D721Med (cell line): ENCODE measurements at regions not wholly inside any gene's neighbourhood (a gene's known extent, or its start where the extent isn't known, plus 50 kb on each side); places are given as distances from the start of the nearest gene placed in this dataset.

Source experiments
- DNase-seq: peaks from one replicate; pipeline ENCODE4 v3.0.0; 2011; ENCODE audit warnings: low spot score; ENCODE audit not compliant: insufficient read length
- FAIRE-seq: peaks from 2 replicates; lab custom pipeline; 2011; peaks lifted over from hg19 to GRCh38; lab: Jason Lieb, UNC
- TF ChIP-seq, protein P1 (sequence below): IDR thresholded peaks from 2 replicates; pipeline ENCODE4 v1.5.1; 2012; ENCODE audit warnings: mild to moderate bottlenecking, control low read depth; ENCODE audit not compliant: insufficient read depth; ENCODE audit errors: missing control alignments

DNA sequence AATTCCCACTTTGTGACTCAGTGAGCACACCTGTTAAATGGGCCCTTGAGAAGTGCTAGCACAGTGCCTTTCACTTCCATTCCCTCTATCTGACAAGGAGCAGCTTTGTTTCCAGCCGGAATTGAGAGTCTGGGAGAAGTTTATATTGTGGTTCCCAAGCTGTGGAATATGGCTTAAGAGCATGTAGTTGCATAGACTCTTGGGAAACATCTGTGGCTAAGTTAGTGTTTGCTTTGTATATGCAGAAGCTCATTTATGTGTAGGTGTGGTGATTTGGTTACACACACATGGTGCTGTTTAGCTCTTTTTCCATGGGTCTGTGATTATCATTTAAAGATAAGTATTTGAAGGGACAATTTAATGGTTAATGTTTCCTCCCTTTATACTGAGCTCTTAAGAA, 110.5 kb upstream of the HMHB1 start:
- TF ChIP-seq, protein P1, sequence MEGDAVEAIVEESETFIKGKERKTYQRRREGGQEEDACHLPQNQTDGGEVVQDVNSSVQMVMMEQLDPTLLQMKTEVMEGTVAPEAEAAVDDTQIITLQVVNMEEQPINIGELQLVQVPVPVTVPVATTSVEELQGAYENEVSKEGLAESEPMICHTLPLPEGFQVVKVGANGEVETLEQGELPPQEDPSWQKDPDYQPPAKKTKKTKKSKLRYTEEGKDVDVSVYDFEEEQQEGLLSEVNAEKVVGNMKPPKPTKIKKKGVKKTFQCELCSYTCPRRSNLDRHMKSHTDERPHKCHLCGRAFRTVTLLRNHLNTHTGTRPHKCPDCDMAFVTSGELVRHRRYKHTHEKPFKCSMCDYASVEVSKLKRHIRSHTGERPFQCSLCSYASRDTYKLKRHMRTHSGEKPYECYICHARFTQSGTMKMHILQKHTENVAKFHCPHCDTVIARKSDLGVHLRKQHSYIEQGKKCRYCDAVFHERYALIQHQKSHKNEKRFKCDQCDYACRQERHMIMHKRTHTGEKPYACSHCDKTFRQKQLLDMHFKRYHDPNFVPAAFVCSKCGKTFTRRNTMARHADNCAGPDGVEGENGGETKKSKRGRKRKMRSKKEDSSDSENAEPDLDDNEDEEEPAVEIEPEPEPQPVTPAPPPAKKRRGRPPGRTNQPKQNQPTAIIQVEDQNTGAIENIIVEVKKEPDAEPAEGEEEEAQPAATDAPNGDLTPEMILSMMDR, result no peak
- FAIRE-seq, result no peak
- DNase-seq, result no peak

DNA sequence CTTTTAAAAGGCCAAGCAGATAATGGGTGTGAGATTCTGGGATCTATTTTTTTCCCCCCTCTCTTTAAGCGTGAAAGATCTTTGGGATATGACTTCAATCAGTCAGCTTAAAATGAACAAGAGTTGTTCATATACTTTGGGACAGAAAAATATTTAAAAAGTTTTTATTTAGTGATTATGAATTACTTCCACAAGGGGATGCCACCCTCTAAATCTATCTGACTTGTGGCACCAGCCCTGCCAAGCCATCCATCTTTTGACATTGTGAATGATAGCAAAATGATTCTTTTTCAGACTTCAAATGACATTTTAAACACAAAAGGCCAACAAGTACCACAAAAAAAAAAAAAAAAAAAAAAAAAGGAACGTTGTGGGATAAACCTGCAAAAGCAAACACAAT, 111.0 kb upstream of the HMHB1 start:
- TF ChIP-seq, protein P1, result no peak
- FAIRE-seq, result no peak
- no peak for DNase-seq

DNA sequence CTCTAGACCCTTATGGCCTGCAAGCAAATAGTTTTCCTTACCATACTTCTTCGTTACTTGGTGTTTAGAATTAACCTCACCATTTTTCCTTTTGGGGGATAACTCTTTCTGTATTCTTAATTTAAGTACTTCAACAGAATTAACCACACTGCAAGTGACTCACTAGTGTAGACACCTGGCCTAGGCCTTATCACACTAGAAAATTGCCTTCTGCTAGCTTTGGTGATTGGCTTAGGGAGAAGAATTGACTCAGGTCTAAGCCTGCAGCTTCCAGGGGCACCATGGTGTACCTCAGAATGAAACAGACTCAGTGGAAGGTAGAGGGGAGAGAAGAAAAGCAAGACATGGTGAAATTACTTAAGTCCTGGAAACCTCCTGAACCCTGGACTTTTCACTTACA, 112.8 kb upstream of the HMHB1 start:
- DNase-seq (no peak), FAIRE-seq (no peak)
- TF ChIP-seq, protein P1, result no peak

DNA sequence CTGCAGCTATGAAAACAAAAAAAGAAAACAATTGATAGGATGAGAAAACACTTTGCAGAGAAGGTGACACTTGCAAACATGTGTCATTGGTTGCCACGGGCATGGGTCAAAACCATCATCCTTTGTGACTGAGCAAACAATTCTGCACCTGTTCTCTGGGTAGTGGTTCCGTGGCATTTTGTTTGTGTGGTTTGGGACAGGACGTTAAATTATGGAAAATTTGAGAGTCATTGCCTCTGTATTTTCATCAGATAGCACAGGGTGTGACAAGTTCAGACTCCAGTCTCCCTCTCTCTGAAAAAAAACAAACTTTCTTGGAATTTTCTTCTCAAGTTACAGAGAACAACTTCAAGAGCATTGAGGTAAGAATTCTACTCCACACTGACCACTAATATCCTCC, 113.4 kb upstream of the HMHB1 start:
- FAIRE-seq, result no peak
- TF ChIP-seq, protein P1, result no peak
- no peak for DNase-seq

DNA sequence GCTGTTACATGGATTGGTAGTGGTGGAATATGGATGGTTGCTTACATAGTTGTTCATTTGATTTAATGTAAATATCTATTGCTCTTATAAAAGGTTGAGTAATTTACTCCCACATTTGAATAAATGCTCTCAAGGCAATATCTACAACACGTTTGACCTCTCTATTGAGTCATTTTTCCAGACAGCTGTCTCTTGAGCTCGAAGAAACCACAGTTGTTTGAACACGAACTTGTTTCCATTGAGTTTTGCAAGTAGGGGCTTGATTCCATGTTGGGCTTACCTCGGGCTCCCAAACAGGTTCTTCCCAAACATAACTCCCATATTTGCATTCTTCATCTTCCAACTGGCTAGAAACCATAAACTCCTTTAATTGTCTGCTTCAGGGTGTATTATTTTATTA, 115.0 kb upstream of the HMHB1 start:
- DNase-seq, result no peak

DNA sequence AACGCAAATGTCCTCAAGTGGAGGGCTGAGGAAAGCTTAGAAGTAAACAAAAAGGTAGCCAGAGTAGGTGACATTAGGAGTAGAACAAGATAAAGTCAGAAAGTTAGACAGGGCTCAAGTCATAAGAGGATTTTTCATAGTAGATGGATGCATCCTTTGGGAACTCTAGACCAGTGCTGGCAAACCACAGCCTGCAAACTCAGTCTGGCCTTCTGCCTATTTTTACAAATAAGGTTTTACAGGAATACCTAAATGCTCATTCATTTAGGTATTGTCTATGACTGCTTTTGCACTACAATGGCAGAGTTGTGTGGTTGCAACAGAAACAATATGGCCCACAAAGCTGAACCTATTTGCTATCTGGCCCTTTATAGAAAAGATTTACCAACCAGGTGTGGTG, 116.0 kb upstream of the HMHB1 start:
- FAIRE-seq, result no peak
- no peak for DNase-seq
- TF ChIP-seq, protein P1, result no peak

More for the DNA sequence above, 115.0 kb upstream of the HMHB1 start:
- TF ChIP-seq, protein P1, result no peak
- FAIRE-seq, result no peak

DNA sequence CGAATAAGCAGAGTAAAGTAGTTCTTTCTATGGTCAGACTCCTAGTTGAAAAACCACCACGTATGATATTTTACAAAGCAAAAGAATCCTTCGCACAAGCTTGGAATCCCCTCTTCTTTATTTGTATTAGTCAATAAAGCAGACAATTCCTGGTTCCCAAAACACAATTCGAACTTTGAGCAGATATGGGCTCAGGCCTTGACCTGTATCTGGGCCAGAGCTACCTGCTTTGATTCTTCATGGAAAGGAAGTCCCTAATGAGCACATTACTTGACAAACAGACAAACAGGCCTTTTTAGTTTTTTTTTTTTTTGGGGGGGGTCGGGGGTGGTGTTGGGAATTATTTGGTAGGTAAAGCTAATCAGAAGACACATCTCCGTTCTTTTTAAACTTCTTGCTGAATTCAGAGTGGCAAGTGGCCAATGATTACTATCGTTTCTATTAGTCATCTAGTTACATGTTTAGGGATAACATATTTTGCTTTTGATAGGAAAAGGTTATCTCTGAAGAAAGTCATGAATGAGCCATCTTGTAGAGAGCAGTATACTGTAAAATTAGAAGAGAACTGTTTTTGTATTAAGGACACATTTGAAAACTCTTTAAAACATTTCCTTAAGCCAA, 116.6 kb upstream of the HMHB1 start:
- FAIRE-seq (no peak), DNase-seq (no peak)
- TF ChIP-seq, protein P1, result no peak
